Astrocyte of the cerebellum (primary cell): ENCODE measurements at regions not wholly inside any gene's neighbourhood (a gene's known extent, or its start where the extent isn't known, plus 50 kb on each side); places are given as distances from the start of the nearest gene placed in this dataset.

ENCODE experiments used
- DNase-seq: peaks from one replicate; pipeline ENCODE4 v3.0.0-alpha.2; 2011; ENCODE audit warnings: low read depth
- H3K4me3 ChIP-seq: 2 replicates; pipeline ENCODE4 v1.5.1; 2011; ENCODE audit warnings: mild to moderate bottlenecking, low read depth, low read length, moderate library complexity
- CTCF ChIP-seq: IDR thresholded peaks from 2 replicates; pipeline ENCODE4 v1.5.1; 2012; ENCODE audit warnings: low read length, low read depth, moderate library complexity, mild to moderate bottlenecking; ENCODE audit errors: missing control alignments
- in situ Hi-C: cut with HindIII; loops from 2 replicates; pipeline ENCODE4 v1.10.0; 2017; ENCODE audit warnings: low sequenced_read_pairs

- no peak overlapping the region for H3K4me3 ChIP-seq
- in situ Hi-C loops, result no loop called here
- TF ChIP-seq CTCF, result no peak
- DNase-seq, result no peak
Measured at GRCh38 chr11:109193880-109194279, 228.1 kb upstream of the C11orf87 start.

GRCh38 chr11:109196016-109196415 is 226.0 kb upstream of the C11orf87 start:
- no peak for TF ChIP-seq CTCF
- no peak for DNase-seq

GRCh38 chr11:109197656-109198055 is 224.3 kb upstream of the C11orf87 start:
- no peak for TF ChIP-seq CTCF
- in situ Hi-C loops, result no loop called here
- no peak overlapping the region for H3K4me3 ChIP-seq
- DNase-seq, result peak; percentile 8

More at GRCh38 chr11:109196016-109196415, 226.0 kb upstream of the C11orf87 start:
- no peak overlapping the region for H3K4me3 ChIP-seq
- in situ Hi-C loops, result no loop called here

- in situ Hi-C loops, result no loop called here
- no peak for DNase-seq
- no peak for TF ChIP-seq CTCF
- no peak overlapping the region for H3K4me3 ChIP-seq
Measured at GRCh38 chr11:109203176-109203575, 218.8 kb upstream of the C11orf87 start.

- TF ChIP-seq CTCF, result no peak
- in situ Hi-C loops, result no loop called here
- no peak overlapping the region for H3K4me3 ChIP-seq
- no peak for DNase-seq
Measured at GRCh38 chr11:109205312-109205711, 216.7 kb upstream of the C11orf87 start.

GRCh38 chr11:109208121-109208520 is 213.9 kb upstream of the C11orf87 start:
- no peak for DNase-seq
- in situ Hi-C loops, result no loop called here
- no peak for TF ChIP-seq CTCF
- no peak overlapping the region for H3K4me3 ChIP-seq

GRCh38 chr11:109209572-109209971 is 212.4 kb upstream of the C11orf87 start:
- no peak overlapping the region for H3K4me3 ChIP-seq
- in situ Hi-C loops, result no loop called here
- TF ChIP-seq CTCF, result no peak
- DNase-seq, result no peak
